K562 (cell line): ENCODE measurements at regions not wholly inside any gene's neighbourhood (a gene's known extent, or its start where the extent isn't known, plus 50 kb on each side); places are given as distances from the start of the nearest gene placed in this dataset.

Experiments used
- CBFA2T3 ChIP-seq: fragments of 450-650 bp; IDR thresholded peaks from 2 replicates; pipeline ENCODE4 v1.6.1; 2017
- CREM ChIP-seq: IDR thresholded peaks from 2 replicates; pipeline ENCODE4 v1.6.1; 2014; ENCODE audit warnings: antibody characterized with exemption, low read depth
- ETV6 ChIP-seq, 3 experiments: fragments of 150-350 bp in 1 of 3; sonication (generic) in 1 of 3; formaldehyde crosslinking in 1 of 3; IDR thresholded peaks; 2 replicates each; pipeline versions ENCODE4 v1.6.1 to v1.8.0; 2014 to 2022; ENCODE audit warnings: borderline replicate concordance in 2 of 3, low read depth in 2 of 3, antibody characterized with exemption in 1 of 3, low read length in 1 of 3, mild to moderate bottlenecking in 1 of 3, missing genetic modification reagents in 1 of 3
- EZH2 ChIP-seq: IDR thresholded peaks from 2 replicates; pipeline ENCODE4 v1.6.1; 2012; ENCODE audit warnings: low read depth, mild to moderate bottlenecking, inconsistent platforms, low read length, borderline replicate concordance
- JUN ChIP-seq, 2 experiments: sonication (generic) in 1 of 2; formaldehyde crosslinking in 1 of 2; IDR thresholded peaks; 2 replicates each; pipeline versions ENCODE4 v1.6.1 to v1.8.0; 2012 to 2022; ENCODE audit warnings: borderline replicate concordance in 2 of 2, mild to moderate bottlenecking in 2 of 2, improper control_type of control experiment in 1 of 2, low read depth in 1 of 2, low read length in 1 of 2, missing genetic modification reagents in 1 of 2
- MAZ ChIP-seq, 2 experiments: fragments of 450-650 bp in 1 of 2; sonication (generic) in 1 of 2; formaldehyde crosslinking; IDR thresholded peaks in 1 of 2; conservative IDR thresholded peaks in 1 of 2; 2 replicates each; pipeline versions ENCODE4 v1.4.0 to v1.5.0; 2020; ENCODE audit warnings: mild to moderate bottlenecking in 1 of 2, missing genetic modification reagents in 1 of 2
- POLR2A ChIP-seq: fragments of 450-650 bp; conservative IDR thresholded peaks from 2 replicates; pipeline ENCODE4 v1.6.1; 2016
- PTRF ChIP-seq: fragments of 450-650 bp; IDR thresholded peaks from 2 replicates; pipeline ENCODE4 v1.6.1; 2016; ENCODE audit warnings: mild to moderate bottlenecking, missing genetic modification characterization, missing compliant biosample characterization
- RBM22 ChIP-seq: fragments of 200-400 bp; formaldehyde crosslinking; IDR thresholded peaks from 2 replicates; pipeline ENCODE4 v1.6.1; 2018; ENCODE audit warnings: low read length, low read depth; ENCODE audit not compliant: poor library complexity, severe bottlenecking
- TF ChIP-seq, protein P1 (sequence below): sonication (generic); formaldehyde crosslinking; IDR thresholded peaks from 2 replicates; pipeline ENCODE4 v1.9.0; 2022; ENCODE audit warnings: mild to moderate bottlenecking, missing genetic modification reagents
- TF ChIP-seq, protein P2 (sequence below), 3 experiments: IDR thresholded peaks in 2 of 3; conservative IDR thresholded peaks in 1 of 3; 2 replicates each; pipeline ENCODE4 v1.5.1; 2011 to 2012; ENCODE audit warnings: low read length in 3 of 3, mild to moderate bottlenecking in 3 of 3, control low read depth in 2 of 3, improper control_type of control experiment in 1 of 3, inconsistent platforms in 1 of 3, low read depth in 1 of 3, mixed read lengths in 1 of 3, moderate library complexity in 1 of 3; ENCODE audit not compliant: insufficient read depth in 2 of 3
- TF ChIP-seq, protein P3 (sequence below): fragments of 250-450 bp; sonication (Bioruptor Pico); IDR thresholded peaks from 2 replicates; pipeline ENCODE4 v1.8.0; 2021; ENCODE audit warnings: borderline replicate concordance, mild to moderate bottlenecking, moderate library complexity; ENCODE audit not compliant: poor library complexity, severe bottlenecking

GRCh38 chr18:41820784-41821183, 134.2 kb upstream of the PIK3C3 start:
- TF ChIP-seq PTRF (tag) (no peak), CREM (no peak), POLR2A (no peak), RBM22 (no peak), MAZ (CRISPR knock-in tag; conservative IDR thresholded peaks at IDR 0.05 in 1 of 2, IDR thresholded peaks at IDR 0.05 in 1 of 2) (no peak), CBFA2T3 (no peak), ETV6 (IDR thresholded peaks at IDR 0.05; ENCODE audit: borderline replicate concordance in 1 of 2, low read depth in 2 of 2, low read length in 1 of 2) (no peak), ETV6 (CRISPR knock-in tag; IDR thresholded peaks at IDR 0.05; ENCODE audit: borderline replicate concordance) (no peak), JUN (IDR thresholded peaks at IDR 0.05; ENCODE audit: borderline replicate concordance, low read depth, low read length) (no peak), JUN (CRISPR knock-in tag; IDR thresholded peaks at IDR 0.05; ENCODE audit: borderline replicate concordance) (no peak), EZH2 (no peak)
- TF ChIP-seq, protein P1, sequence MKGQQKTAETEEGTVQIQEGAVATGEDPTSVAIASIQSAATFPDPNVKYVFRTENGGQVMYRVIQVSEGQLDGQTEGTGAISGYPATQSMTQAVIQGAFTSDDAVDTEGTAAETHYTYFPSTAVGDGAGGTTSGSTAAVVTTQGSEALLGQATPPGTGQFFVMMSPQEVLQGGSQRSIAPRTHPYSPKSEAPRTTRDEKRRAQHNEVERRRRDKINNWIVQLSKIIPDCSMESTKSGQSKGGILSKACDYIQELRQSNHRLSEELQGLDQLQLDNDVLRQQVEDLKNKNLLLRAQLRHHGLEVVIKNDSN (CRISPR knock-in tag): no peak
- TF ChIP-seq, protein P2, sequence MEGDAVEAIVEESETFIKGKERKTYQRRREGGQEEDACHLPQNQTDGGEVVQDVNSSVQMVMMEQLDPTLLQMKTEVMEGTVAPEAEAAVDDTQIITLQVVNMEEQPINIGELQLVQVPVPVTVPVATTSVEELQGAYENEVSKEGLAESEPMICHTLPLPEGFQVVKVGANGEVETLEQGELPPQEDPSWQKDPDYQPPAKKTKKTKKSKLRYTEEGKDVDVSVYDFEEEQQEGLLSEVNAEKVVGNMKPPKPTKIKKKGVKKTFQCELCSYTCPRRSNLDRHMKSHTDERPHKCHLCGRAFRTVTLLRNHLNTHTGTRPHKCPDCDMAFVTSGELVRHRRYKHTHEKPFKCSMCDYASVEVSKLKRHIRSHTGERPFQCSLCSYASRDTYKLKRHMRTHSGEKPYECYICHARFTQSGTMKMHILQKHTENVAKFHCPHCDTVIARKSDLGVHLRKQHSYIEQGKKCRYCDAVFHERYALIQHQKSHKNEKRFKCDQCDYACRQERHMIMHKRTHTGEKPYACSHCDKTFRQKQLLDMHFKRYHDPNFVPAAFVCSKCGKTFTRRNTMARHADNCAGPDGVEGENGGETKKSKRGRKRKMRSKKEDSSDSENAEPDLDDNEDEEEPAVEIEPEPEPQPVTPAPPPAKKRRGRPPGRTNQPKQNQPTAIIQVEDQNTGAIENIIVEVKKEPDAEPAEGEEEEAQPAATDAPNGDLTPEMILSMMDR (IDR thresholded peaks at IDR 0.05 in 2 of 3, conservative IDR thresholded peaks at IDR 0.05 in 1 of 3; ENCODE audit: insufficient read depth in 2 of 3, low read depth in 1 of 3, low read length in 3 of 3): no peak
- TF ChIP-seq, protein P3, sequence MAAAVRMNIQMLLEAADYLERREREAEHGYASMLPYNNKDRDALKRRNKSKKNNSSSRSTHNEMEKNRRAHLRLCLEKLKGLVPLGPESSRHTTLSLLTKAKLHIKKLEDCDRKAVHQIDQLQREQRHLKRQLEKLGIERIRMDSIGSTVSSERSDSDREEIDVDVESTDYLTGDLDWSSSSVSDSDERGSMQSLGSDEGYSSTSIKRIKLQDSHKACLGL: no peak
